A549 (cell line): ENCODE measurements at regions not wholly inside any gene's neighbourhood (a gene's known extent, or its start where the extent isn't known, plus 50 kb on each side); places are given as distances from the start of the nearest gene placed in this dataset.

Source experiments
- ATAC-seq, 2 experiments: fragments of 200-7000 bp in 1 of 2; fragments of >200 bp in 1 of 2; cut with Nextera tagmentation in 1 of 2; cut with Tn5 transposase in 1 of 2; 3 replicates each; pipeline versions ENCODE4 v1.8.0 to v1.9.1; 2018 to 2020; ENCODE audit warnings: mild to moderate bottlenecking in 1 of 2, moderate library complexity in 1 of 2
- CTCF ChIA-PET: fragments of 300-600 bp; sonication (Branson Sonifier 250); formaldehyde crosslinking; extraction: SDS; loops from one replicate; lab custom pipeline; 2021; ENCODE audit warnings: antibody characterized with exemption, inconsistent platforms; lab: Yijun Ruan, JAX
- POLR2A ChIA-PET: fragments of 350-600 bp; formaldehyde crosslinking; extraction: SDS; loops from one replicate; lab custom pipeline; 2021; ENCODE audit warnings: antibody characterized with exemption, inconsistent platforms; lab: Yijun Ruan, JAX
- DNase-seq, 2 experiments: peaks; one replicate each; pipeline versions ENCODE4 v3.0.0 to v3.0.0-alpha.2; 2011 to 2016; ENCODE audit warnings: low read depth in 1 of 2, low spot score in 1 of 2
- FAIRE-seq: peaks from 2 replicates; lab custom pipeline; 2011; peaks lifted over from hg19 to GRCh38; lab: Jason Lieb, UNC
- H3K27ac ChIP-seq, 2 experiments: fragments of >200 bp; sonication (Bioruptor Twin); formaldehyde crosslinking; 3 replicates each; pipeline ENCODE4 v1.5.1; 2016 to 2017
- H3K4me1 ChIP-seq: fragments of >200 bp; sonication (Bioruptor Twin); formaldehyde crosslinking; 3 replicates; pipeline ENCODE4 v1.6.1; 2016
- H3K4me2 ChIP-seq: fragments of >200 bp; sonication (Bioruptor Twin); formaldehyde crosslinking; 3 replicates; pipeline ENCODE4 v1.6.1; 2016
- H3K4me3 ChIP-seq: fragments of >200 bp; sonication (Bioruptor Twin); formaldehyde crosslinking; 3 replicates; pipeline ENCODE4 v1.5.1; 2016
- H3K9me3 ChIP-seq: fragments of >200 bp; sonication (Bioruptor Twin); formaldehyde crosslinking; 3 replicates; pipeline ENCODE4 v1.6.1; 2016
- E2F6 ChIP-seq: IDR thresholded peaks from 2 replicates; pipeline ENCODE4 v1.6.1; 2012; ENCODE audit warnings: low read depth, borderline replicate concordance
- FOXS1 ChIP-seq: fragments of 250-450 bp; sonication (Bioruptor Pico); IDR thresholded peaks from 2 replicates; pipeline ENCODE4 v1.5.0; 2020; ENCODE audit warnings: mild to moderate bottlenecking, moderate library complexity
- HMGXB4 ChIP-seq: fragments of 250-450 bp; sonication (Bioruptor Pico); IDR thresholded peaks from 2 replicates; pipeline ENCODE4 v1.5.0; 2021; ENCODE audit warnings: mild to moderate bottlenecking, moderate library complexity, borderline replicate concordance
- HOXA7 ChIP-seq: fragments of 250-450 bp; sonication (Bioruptor Pico); IDR thresholded peaks from 2 replicates; pipeline ENCODE4 v1.5.0; 2020; ENCODE audit warnings: mild to moderate bottlenecking, moderate library complexity
- JUNB ChIP-seq: fragments of >200 bp; sonication (Bioruptor Twin); formaldehyde crosslinking; IDR thresholded peaks from 2 replicates; pipeline ENCODE4 v1.6.1; 2016
- NPAS2 ChIP-seq: fragments of 250-450 bp; sonication (Bioruptor Pico); IDR thresholded peaks from 2 replicates; pipeline ENCODE4 v1.8.0; 2022; ENCODE audit warnings: mild to moderate bottlenecking, moderate library complexity, borderline replicate concordance
- POLR2AphosphoS2 ChIP-seq: conservative IDR thresholded peaks from 2 replicates; pipeline ENCODE4 v1.6.1; 2012; ENCODE audit warnings: low read length, improper control_type of control experiment, inconsistent platforms
- RAD21 ChIP-seq, 2 experiments: fragments of >200 bp in 1 of 2; sonication (Bioruptor Twin) in 1 of 2; formaldehyde crosslinking in 1 of 2; IDR thresholded peaks in 1 of 2; conservative IDR thresholded peaks in 1 of 2; 2 replicates in 1 of 2; 3 replicates in 1 of 2; pipeline ENCODE4 v1.6.1; 2012 to 2018; ENCODE audit warnings: inconsistent platforms in 1 of 2
- REST ChIP-seq: fragments of 200-600 bp; sonication (generic); IDR thresholded peaks from 2 replicates; pipeline ENCODE4 v1.6.1; 2016; ENCODE audit warnings: antibody characterized with exemption, mild to moderate bottlenecking, moderate library complexity
- TFCP2L1 ChIP-seq: fragments of 250-450 bp; sonication (Bioruptor Pico); IDR thresholded peaks from 2 replicates; pipeline ENCODE4 v1.5.0; 2021; ENCODE audit warnings: mild to moderate bottlenecking
- ZFP36 ChIP-seq: fragments of 450-650 bp; IDR thresholded peaks from 2 replicates; pipeline ENCODE4 v1.6.1; 2014; ENCODE audit warnings: borderline replicate concordance; ENCODE audit not compliant: partially characterized antibody
- WGBS: methylation state at CpG from one replicate; pipeline ENCODE4 v1.1.6; 2017; ENCODE audit errors: missing lambda C conversion rate; 5-methylcytosine and 5-hydroxymethylcytosine counted together
- TF ChIP-seq, protein P1 (sequence below): fragments of >200 bp; sonication (Bioruptor Twin); formaldehyde crosslinking; IDR thresholded peaks from 2 replicates; pipeline ENCODE4 v1.6.1; 2016
- TF ChIP-seq, protein P2 (sequence below): fragments of >200 bp; sonication (Bioruptor Twin); formaldehyde crosslinking; IDR thresholded peaks from 3 replicates; pipeline ENCODE4 v1.6.1; 2016
- TF ChIP-seq, protein P3 (sequence below): fragments of 250-450 bp; sonication (Bioruptor Pico); IDR thresholded peaks from 2 replicates; pipeline ENCODE4 v1.5.0; 2020; ENCODE audit warnings: low read depth, mild to moderate bottlenecking, moderate library complexity
- TF ChIP-seq, protein P4 (sequence below): IDR thresholded peaks from 2 replicates; pipeline ENCODE4 v1.6.1; 2012
- TF ChIP-seq, protein P5 (sequence below): fragments of 150-350 bp; IDR thresholded peaks from 2 replicates; pipeline ENCODE4 v1.6.1; 2014; ENCODE audit warnings: low read depth, mild to moderate bottlenecking, low read length

- ChIA-PET POLR2A (no interaction called here), CTCF (interaction anchor here (0.9 to 1.2 kb wide), 2 partner anchors 9 to 182 kb away, joined by 3 read pairs; no protein-coding TSS in a partner anchor)
- Histone ChIP-seq H3K27ac (no peak overlapping the region), H3K9me3 (no peaks in the 10 kb centered on the region), H3K4me2 (no peak overlapping the region), H3K4me1 (no peaks in the 10 kb centered on the region), H3K4me3 (no peak overlapping the region)
- ATAC-seq (no peak), DNase-seq (no peak), FAIRE-seq (no peak)
- TF ChIP-seq, protein P1, sequence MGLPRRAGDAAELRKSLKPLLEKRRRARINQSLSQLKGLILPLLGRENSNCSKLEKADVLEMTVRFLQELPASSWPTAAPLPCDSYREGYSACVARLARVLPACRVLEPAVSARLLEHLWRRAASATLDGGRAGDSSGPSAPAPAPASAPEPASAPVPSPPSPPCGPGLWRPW: no peak
- TF ChIP-seq, protein P2, sequence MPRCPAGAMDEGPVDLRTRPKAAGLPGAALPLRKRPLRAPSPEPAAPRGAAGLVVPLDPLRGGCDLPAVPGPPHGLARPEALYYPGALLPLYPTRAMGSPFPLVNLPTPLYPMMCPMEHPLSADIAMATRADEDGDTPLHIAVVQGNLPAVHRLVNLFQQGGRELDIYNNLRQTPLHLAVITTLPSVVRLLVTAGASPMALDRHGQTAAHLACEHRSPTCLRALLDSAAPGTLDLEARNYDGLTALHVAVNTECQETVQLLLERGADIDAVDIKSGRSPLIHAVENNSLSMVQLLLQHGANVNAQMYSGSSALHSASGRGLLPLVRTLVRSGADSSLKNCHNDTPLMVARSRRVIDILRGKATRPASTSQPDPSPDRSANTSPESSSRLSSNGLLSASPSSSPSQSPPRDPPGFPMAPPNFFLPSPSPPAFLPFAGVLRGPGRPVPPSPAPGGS: no peak
- TF ChIP-seq RAD21 (conservative IDR thresholded peaks at IDR 0.05 in 1 of 2, IDR thresholded peaks at IDR 0.05 in 1 of 2) (no peak), POLR2AphosphoS2 (no peak), E2F6 (no peak), TFCP2L1 (CRISPR knock-in tag) (no peak), NPAS2 (no peak)
- TF ChIP-seq, protein P3, sequence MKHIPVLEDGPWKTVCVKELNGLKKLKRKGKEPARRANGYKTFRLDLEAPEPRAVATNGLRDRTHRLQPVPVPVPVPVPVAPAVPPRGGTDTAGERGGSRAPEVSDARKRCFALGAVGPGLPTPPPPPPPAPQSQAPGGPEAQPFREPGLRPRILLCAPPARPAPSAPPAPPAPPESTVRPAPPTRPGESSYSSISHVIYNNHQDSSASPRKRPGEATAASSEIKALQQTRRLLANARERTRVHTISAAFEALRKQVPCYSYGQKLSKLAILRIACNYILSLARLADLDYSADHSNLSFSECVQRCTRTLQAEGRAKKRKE (CRISPR knock-in tag): no peak
- TF ChIP-seq, protein P4, sequence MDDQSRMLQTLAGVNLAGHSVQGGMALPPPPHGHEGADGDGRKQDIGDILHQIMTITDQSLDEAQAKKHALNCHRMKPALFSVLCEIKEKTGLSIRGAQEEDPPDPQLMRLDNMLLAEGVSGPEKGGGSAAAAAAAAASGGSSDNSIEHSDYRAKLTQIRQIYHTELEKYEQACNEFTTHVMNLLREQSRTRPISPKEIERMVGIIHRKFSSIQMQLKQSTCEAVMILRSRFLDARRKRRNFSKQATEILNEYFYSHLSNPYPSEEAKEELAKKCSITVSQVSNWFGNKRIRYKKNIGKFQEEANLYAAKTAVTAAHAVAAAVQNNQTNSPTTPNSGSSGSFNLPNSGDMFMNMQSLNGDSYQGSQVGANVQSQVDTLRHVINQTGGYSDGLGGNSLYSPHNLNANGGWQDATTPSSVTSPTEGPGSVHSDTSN: no peak
- TF ChIP-seq, protein P5, sequence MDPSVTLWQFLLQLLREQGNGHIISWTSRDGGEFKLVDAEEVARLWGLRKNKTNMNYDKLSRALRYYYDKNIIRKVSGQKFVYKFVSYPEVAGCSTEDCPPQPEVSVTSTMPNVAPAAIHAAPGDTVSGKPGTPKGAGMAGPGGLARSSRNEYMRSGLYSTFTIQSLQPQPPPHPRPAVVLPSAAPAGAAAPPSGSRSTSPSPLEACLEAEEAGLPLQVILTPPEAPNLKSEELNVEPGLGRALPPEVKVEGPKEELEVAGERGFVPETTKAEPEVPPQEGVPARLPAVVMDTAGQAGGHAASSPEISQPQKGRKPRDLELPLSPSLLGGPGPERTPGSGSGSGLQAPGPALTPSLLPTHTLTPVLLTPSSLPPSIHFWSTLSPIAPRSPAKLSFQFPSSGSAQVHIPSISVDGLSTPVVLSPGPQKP: no peak
- 23% methylated on average over 5 of the region's 5 CpGs for WGBS
Measured at GRCh38 chr12:127290251-127290650, 976.7 kb upstream of the TMEM132C start.

GRCh38 chr12:127292736-127293135 lies 974.2 kb upstream of the TMEM132C start:
- H3K4me3 ChIP-seq: no peak overlapping the region
- TF ChIP-seq HMGXB4 (no peak), FOXS1 (CRISPR knock-in tag) (no peak), HOXA7 (no peak), ZFP36 (no peak), JUNB (no peak), REST (no peak)
- TF ChIP-seq, all 56 proteins: peak for 0
- ATAC-seq (no peak), FAIRE-seq (no peak), DNase-seq (no peak)
- ChIA-PET CTCF (interaction anchor here (1.0 to 2.7 kb wide), 10 partner anchors 10 to 190 kb away, joined by 3 to 11 read pairs (median 3); no protein-coding TSS in a partner anchor), POLR2A (no interaction called here)
- H3K4me2 ChIP-seq: no peak overlapping the region
- H3K9me3 ChIP-seq: no peaks in the 10 kb centered on the region
- no peak overlapping the region for H3K27ac ChIP-seq
- 69% methylated on average over 6 of the region's 6 CpGs for WGBS
- no peaks in the 10 kb centered on the region for H3K4me1 ChIP-seq
